GM03348 (cell line): ENCODE measurements at regions not wholly inside any gene's neighbourhood (a gene's known extent, or its start where the extent isn't known, plus 50 kb on each side); places are given as distances from the start of the nearest gene placed in this dataset.

Experiments used
- DNase-seq: peaks from one replicate; pipeline ENCODE4 v3.0.0; 2012; ENCODE audit warnings: low spot score

DNA sequence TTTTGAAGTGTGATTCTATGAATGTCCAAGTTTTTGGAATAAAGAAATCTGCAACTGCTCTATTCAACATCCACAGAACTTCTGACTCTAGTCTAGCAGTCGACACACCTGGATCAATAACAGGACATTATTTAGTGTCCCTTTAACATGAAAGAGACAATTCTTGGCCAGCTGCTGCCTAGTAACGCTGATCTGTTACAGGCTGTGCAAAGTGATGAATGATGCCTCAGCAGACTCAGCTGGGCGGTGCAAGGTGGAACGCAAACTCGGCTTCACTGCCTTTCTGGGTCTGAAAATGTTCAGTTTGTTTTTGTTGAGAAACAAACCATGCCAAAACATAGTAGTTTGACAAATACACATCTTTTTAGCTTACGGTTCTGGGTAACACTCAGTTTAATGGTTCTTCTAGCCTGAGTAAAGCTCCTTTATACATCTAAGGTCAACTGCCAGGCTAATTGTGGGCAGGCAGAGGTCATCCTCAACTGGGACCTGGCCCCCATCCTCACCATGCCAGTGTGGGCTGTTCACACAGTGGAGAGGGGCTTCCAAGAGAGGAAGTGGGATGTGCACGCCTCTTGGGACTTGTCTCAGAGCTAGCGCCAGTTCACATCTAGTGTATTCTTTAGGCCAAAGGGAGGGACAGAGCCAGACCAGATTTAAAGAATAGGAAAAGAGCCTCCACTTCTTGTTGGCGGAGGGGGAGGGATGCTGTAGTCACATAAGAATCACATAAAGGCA lies 879.7 kb downstream of the QKI start:
- DNase-seq, result no peak

DNA sequence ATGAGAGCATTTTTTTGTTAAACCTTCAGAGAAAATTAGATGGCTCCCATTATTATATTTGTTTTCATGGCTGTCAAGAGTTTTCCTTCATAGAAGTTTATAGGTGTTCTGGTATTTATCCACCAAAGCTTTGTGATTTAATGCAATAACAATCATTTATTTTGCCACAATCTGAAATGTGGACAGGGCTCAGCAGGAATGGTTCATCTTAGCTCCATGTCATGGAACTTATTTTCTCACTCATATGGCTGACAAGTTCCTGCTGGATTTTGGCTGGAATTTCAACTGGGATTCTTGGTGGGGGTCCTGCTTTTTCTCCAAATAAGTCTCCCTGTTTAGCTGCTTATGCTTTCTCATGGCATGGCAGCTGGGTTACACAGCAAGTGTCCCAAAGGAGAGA lies 876.7 kb downstream of the QKI start:
- DNase-seq, result no peak

DNA sequence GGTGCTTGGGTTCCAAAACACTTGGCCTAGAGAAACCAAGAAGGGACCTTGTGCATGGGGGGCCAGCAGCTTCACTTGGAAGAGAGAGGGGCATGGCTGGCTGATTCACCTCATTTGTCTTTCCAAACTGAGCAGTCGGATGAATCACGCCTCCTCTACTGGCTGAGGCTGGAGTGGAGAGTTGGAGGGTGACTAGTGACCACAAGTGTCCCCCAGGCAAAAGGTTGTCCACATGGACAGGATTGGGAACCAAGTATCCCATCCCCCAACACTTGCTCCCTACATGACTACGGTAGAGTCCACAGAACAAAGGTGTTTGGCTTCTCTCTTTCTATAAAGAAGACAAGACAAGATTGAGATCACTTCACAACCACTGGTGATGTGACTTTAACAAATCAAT lies 875.6 kb downstream of the QKI start:
- DNase-seq, result no peak

DNA sequence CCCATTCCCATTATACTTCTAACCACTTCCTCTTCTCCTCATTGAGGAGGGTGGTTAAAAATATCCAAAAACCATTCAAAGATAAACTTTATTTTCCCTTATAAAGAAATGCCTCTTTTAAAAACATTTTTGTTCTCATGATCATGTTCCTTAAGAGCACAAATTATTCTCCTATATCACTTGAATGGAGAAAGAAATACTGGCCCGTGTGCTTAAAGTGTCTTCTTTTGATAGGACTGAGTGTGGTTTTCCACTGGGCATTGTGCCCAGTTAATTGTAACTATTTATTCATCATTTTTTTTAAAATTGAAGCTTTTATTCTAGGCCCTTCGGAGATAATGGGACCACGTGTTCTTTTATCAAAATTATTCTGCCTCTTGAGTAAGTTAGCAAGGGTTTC lies 871.5 kb downstream of the QKI start:
- no peak for DNase-seq

DNA sequence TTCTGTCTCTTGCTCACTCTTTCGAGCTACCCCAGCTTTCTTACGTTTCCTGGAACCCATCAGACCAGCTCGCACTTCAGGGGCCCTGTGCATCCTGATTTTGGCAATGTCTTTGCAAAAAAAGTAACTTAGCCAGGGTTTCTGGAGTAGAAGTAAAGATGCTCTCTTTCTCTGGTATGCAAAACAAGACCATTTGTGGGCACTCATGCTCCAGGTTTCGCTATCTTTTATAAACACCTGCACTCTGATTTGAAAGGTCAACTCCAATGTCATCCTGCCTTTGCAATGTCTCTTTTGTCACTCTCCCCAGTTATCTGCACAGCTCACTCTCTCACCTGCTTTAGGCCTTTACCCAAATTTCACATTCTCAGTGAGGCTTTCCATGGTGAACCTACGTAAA lies 869.1 kb downstream of the QKI start:
- DNase-seq, result no peak

DNA sequence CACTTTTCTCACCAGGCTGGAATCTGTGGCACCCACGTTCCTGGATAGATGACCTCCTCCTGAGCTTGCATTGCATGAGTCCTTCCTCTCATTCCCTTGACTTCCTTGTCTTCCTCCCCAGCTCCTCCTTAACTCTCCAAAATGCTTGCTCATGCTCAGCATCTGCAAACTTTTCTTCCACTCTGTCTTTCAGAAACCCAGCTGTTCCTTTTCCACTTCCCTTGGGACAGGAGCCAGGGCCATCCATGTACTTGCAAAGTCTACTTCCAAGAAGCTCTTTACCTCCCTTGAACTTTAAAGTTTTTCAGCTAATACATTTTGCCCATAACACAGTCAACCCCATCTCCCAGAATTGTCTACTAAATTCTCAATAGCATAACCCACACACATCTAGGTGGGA lies 861.7 kb downstream of the QKI start:
- DNase-seq, result no peak

DNA sequence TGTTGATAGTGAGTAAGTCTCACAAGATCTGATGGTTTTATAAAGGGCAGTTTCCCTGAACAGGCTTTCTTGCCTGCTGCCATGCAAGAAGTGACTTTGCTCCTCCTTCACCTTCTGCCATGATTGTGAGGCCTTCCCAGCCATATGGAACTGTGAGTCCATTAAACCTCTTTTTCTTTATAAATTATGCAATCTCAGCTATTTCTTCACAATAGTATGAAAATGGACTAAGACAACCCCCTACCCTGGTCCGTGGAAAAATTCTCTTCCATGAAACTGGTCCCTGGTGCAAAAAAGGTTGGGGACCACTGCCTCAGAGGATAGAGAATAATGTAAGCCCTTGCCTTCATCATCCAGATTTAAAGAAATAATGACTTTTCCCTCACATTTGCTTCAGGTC lies 861.3 kb downstream of the QKI start:
- DNase-seq, result no peak

DNA sequence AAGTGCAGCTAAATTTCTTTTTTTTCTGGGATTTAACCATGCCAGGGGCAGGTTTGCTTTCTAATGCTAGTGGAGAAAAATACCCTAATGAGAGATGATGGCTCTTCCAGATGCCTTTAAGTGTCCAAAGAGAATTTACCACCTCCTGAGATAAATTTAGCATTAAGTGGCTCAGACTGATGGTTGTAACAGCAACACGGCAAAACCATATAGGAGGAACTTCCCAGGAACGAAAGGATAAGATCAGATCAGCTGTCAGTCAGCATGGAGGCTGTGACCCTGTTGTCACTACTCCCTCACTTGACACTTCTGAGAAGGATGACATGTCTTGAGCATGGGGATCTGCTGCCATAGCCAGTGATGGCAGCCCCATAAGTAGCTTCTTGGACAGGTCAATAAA lies 860.0 kb downstream of the QKI start:
- no peak for DNase-seq

DNA sequence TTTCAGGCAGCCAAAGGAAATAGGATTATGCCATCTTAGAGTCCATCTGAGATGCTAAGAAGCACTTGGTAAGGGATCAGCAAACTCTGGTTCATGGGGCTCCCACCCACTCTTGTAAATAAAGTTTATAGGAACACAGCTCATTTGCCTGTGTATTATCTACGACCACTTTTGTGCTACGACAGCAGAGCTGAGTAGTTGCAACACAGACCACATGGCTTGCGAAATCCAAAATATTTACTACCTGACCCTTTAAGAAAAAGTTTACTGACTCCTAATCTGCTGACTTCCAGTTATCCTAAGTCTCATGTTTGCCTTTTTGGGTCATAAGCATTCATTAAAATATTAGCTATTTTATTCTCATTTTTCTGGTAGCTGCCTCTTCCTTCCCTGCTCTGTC lies 859.0 kb downstream of the QKI start:
- DNase-seq, result no peak

DNA sequence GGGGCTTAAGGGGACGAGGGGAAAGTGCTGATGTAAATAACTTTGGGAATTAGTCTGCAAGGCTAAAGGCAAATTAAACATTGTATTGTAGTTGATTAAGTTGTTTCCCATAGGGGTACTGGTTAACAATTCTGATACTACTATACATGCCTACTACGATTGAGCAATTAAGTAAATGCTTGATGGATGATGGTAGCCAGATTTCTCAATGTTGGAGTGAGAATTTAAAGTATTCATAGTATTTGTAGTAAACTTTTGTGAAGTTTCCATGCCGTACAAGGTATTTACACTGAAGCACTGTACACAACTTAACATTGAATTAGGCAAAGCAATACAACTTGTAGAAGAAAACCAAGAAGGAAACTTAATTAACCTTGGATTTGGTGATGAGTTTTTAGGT lies 852.3 kb downstream of the QKI start:
- no peak for DNase-seq

DNA sequence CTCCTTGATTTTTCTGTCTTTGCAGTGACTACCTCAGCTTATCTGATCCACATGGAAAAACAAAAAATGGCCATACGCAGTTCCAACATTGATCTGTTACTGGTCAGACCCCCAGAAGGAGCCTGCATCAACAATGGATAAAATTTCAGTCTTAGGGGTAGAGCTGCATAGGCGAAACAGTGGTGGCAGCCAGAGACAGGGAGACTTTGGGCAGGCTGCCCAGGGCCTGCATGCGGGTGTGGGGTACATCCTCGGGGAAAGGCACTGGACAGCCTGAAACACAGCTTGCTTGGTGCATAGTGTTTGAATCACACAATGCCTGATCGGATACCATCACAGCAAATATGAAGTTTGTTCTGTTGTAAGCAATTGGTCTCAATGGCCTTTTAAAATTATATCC lies 847.8 kb downstream of the QKI start:
- no peak for DNase-seq

DNA sequence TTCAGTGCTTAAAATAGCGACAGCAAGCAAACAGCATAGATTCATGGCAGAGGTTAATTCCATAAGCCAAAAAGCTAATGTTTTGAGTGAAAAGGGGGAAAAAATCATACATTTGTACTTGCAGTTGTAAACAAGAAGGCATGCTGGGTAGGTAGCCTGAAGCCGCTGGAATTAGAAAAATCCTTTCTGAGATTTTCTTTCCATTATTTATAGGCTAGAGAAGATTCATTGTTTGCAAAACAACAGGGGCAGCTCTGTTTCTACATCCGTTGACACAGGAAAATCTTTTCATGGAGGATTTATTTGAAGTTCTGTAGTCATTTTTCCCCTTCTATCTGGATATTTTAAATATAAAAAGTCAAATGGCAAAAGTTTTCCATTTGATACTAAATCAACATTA lies 843.9 kb downstream of the QKI start:
- DNase-seq, result no peak

DNA sequence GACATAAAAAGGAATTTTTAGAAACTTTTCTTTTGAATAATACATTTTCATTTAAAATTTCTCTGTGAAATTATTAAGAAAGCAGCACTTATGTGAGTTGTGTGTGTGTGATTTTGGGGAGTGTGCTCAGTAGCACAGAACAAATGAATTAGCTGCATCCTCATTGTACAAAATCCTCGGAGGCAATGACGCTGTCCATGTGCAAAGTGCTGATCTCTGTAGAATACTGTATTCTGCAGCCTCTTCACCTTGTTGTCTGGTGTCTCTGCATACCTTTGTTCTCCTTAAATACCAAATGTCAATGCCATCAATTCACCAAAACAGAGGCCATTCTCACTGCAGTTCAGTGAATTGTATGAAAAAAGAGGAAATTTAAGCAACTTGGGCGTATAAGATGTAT lies 838.4 kb downstream of the QKI start:
- DNase-seq, result no peak

DNA sequence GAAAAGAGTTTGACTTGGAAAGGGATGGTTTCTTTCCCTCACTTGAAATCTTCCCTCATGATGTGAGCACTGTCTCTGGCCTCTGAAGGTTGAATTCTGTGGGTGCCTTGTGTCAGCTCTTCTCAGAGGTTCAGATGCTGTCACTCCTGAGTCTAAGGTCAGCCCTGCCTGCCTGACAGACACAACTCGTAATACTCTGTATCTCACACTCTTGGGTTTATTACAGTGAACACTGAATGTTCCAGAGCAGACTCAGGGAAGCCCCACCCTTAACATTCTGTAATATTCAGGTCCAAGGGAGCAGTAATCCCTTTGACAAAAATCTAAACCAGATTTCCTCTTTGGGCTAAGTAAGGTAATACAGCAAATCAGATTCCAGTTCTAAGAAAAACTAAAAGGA lies 837.8 kb downstream of the QKI start:
- no peak for DNase-seq

DNA sequence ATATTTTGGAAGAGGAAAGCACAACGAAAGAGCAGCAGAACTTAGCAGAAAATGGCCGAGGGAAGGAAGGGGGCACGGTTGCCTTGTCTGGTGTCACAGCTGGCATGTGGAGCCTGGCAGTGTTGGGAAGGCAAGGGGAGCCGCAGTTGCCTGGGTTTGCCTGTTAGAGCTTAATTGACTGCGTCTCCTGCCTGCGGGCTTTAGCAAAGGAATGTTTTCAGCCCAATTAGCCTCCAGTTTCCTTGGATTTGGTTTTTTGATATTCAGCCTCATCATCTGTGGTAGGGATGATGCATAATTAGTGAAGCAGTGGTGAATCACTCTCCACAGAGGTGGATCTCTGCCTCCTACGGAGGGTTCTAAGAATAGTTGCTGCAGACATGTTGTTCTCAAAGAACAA lies 832.6 kb downstream of the QKI start:
- DNase-seq, result peak; percentile 6

DNA sequence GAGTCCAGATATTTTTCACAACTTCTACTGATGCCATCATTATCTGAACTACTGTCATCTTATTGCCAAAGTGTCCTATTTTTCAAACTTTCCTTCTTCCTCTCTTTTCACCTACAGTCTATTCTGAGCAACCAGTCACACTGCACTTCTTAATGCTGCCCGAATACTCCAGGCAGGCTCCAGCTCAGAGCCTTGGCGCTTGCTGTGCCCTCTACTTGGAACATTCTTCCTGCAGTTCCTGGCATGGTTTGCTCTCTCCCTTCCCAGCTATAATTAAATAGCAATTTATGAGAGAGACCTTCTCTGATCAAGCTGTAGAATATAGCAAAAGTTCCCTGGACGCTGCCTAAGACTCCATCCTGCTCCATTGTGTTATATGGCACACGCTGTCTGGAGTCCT lies 831.6 kb downstream of the QKI start:
- DNase-seq, result no peak

DNA sequence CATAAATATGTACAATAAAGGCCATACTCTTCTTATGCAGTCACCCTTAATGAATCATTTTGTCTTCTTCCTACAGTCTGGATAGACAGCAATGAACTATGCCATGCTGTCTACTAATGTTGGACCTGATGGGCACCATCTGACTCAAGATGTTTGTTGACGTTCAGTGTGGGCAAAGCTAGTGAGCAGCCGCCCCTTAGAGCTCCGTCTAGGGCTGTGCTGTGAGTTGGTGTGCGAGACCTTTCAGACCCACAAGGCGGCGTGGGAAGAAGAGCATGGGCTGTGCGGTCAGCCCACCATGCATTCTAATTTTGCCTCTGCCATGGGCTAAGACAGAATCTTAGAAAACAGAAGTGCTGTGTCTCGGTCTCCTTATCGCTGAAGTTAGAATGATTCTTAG lies 829.4 kb downstream of the QKI start:
- no peak for DNase-seq

DNA sequence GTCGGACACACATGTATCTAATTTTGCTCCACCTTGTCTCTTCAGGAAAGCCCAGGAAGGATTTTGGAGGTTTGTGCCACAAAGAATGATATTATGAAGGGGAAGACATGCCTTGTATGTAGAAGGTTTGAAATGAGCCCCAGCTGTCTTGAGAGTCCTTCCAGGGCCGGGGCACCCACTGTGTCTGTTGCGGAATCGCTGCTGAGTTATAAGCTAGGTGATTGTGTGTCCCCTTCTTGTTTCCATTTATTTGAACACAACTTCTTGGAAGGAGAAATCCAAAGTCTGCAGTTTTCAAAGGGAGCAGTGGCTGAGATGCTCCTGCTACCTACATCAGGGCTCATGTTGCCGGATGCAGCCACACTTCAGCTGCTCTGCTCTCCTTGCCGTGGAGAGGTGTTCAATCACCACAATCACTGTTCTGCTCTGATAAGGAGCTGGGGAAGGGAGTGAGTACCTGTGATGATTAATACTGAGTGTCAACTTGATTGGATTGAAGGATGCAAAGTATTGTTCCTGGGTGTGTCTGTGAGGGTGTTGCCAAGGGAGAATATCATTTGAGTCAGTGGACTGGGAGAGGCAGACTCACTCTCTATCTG lies 828.6 kb downstream of the QKI start:
- no peak for DNase-seq

DNA sequence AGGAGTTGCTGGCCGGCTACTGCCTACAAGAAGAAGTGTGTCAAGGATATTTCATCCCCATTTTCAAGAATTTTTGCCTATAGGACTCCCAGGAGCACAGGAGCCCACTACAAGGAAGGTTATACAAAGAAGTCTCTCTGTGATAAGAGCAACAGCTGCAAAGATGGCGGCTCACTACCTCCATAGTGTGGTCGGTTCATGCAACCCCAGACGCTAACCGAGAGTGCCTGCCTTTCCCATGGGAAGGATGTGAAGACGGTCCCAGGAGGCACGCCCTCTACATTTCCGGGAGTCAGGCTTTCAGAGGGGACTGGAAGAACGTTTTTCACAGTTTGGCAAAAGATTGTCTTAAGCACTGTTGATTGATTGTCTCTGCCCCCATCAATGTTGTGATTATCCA lies 816.3 kb downstream of the QKI start:
- DNase-seq, result no peak

DNA sequence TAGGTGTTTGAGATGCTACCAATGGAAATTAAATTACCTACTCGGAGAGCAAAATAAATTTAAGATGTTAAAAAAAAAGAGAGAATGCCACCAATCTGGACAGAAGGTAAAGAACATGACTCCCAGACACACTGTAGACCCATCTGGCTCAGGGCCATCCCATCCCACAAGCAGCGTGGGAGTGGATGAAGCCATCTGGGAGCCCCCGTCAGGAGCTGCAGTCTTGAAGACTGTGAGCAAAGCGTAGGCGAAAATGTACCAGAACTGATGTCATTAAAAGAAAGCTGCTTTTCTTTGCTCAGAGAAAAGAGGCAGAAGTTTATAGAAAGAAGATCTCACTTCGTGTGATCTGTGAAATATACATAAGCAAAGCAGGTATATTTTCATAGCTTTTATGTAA lies 815.7 kb downstream of the QKI start:
- DNase-seq, result no peak

DNA sequence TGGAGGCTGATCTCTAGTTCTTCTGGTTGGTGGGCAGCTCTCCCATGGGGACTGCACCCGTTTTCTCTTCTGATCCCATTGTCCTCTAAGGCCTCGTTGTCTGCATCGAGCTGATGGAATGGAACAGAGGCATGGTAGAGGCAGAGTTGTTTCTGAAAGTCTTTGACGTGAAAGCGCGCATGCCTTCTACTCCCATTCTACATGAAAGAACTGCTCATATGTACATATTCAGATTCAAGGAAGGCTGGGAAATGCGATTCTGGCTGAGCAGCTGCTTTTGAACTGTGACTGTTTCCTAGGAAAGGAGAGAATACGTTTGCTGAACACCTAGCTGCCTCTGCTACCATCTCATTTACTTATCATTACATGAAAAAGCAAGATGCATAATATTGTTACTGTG lies 815.2 kb downstream of the QKI start:
- DNase-seq, result no peak

DNA sequence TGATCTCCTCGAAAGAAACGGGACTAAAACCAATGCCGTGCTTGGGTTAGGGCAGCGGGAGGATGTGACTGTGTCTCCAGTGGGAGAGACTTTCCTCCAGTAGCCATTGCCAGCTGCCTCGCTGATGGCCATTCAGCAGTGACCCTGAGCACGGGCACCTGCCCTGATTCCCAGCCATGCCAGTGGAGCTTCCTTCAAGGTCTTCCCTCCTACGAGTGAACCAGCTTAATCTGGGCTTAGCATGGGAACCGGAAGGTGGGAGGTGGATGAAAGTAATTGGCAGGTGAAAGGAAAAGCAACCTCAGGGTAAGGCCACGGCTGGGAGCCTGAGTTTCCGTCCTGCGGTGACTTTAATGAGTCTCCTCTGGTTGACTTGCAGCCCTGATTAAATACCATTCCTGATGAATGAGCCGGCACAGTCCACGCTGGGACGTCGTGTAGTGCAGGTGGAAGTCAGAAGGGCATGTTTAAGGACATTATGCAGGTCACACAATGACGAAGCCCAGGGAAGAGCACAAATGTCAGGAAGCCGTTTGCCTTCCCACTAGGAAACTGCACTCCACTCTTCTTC lies 813.5 kb downstream of the QKI start:
- no peak for DNase-seq

DNA sequence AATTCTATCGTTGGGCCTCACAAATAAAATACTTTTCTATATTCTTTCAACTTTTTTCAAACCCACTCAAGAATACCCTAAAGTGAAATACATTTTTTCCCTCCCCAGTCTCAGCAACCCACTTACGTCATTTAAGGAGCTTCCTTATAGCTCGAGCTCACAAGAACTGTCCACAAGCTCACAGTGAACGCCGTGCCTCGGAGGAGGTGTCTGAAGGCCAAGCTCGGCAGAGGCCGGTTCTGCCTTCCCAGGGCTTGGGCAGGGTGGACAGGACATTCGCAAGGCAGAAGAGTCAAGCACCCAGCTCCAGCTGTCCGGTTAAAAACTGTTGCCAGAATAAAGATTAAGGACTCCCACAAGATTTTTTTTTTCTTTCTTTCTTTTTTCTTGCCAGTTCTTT lies 802.3 kb downstream of the QKI start:
- no peak for DNase-seq

DNA sequence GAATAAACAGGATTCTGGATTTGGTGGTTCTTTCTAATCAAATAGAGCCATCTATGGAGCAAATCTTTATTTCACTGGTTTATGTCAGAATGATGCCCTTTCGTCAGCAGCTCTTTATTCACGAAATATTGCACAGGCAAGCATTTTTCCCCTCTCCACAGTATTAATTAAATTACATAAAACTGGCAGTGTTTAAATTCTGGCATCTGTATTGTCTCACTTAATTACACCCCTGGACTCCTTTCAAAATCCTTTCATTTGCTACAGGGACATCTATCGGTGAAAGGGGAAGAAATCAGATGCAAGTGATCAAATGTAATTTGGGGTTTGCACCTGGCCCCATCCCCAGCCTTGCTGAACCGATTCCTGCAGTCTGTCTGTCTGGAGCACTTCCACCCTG lies 801.9 kb downstream of the QKI start:
- DNase-seq, result no peak
